GM21576 (cell line): ENCODE measurements at regions not wholly inside any gene's neighbourhood (a gene's known extent, or its start where the extent isn't known, plus 50 kb on each side); places are given as distances from the start of the nearest gene placed in this dataset.

ENCODE experiments used
- ATAC-seq: cut with Tn5 transposase; IDR thresholded peaks from one replicate; pipeline ENCODE4 v1.9.1; 2021; ENCODE audit warnings: mild to moderate bottlenecking, moderate library complexity; ENCODE audit not compliant: unreplicated experiment

- no peak for ATAC-seq
Measured at GRCh38 chr20:58139849-58140786, 88.3 kb downstream of the ANKRD60 start.

- no peak for ATAC-seq
Measured at GRCh38 chr20:58138395-58138794, 90.1 kb downstream of the ANKRD60 start.

- no peak for ATAC-seq
Measured at GRCh38 chr20:58137651-58138265, 90.7 kb downstream of the ANKRD60 start.

- no peak for ATAC-seq
Measured at GRCh38 chr20:58137236-58137635, 91.2 kb downstream of the ANKRD60 start.

- ATAC-seq, result no peak
Measured at GRCh38 chr20:58136149-58136484, 92.3 kb downstream of the ANKRD60 start.

- no peak for ATAC-seq
Measured at GRCh38 chr20:58135441-58136148, 92.9 kb downstream of the ANKRD60 start.

GRCh38 chr20:58133020-58133808 lies 95.2 kb downstream of the ANKRD60 start:
- no peak for ATAC-seq

- ATAC-seq, result no peak
Measured at GRCh38 chr20:58131551-58132142, 96.8 kb downstream of the ANKRD60 start.

- ATAC-seq, result no peak
Measured at GRCh38 chr20:58131151-58131550, 97.3 kb downstream of the ANKRD60 start.

GRCh38 chr20:58130581-58130980 lies 97.9 kb downstream of the ANKRD60 start:
- no peak for ATAC-seq

GRCh38 chr20:58130156-58130555 lies 98.3 kb downstream of the ANKRD60 start:
- no peak for ATAC-seq

GRCh38 chr20:58129721-58130151 lies 98.7 kb downstream of the ANKRD60 start:
- no peak for ATAC-seq

GRCh38 chr20:58128635-58129625 lies 99.5 kb downstream of the ANKRD60 start:
- ATAC-seq, result no peak

- ATAC-seq, result no peak
Measured at GRCh38 chr20:58127701-58128111, 100.7 kb downstream of the ANKRD60 start.

- no peak for ATAC-seq
Measured at GRCh38 chr20:58125726-58126125, 102.7 kb downstream of the ANKRD60 start.

GRCh38 chr20:58117944-58118343 lies 110.5 kb downstream of the ANKRD60 start:
- no peak for ATAC-seq

- no peak for ATAC-seq
Measured at GRCh38 chr20:58116505-58116904, 111.9 kb downstream of the ANKRD60 start.

GRCh38 chr20:58113716-58114115 lies 114.7 kb downstream of the ANKRD60 start:
- ATAC-seq, result no peak
